HepG2 (cell line): ENCODE measurements at regions not wholly inside any gene's neighbourhood (a gene's known extent, or its start where the extent isn't known, plus 50 kb on each side); places are given as distances from the start of the nearest gene placed in this dataset.

ENCODE experiments used
- ATAC-seq: fragments of 200-7000 bp; cut with Tn5 transposase; 3 replicates; pipeline ENCODE4 v1.9.1; 2020; ENCODE audit warnings: mild to moderate bottlenecking, moderate library complexity
- BruUV-seq: library from RNA; stranded (reverse); fragments of 400-500 nt; replicated peaks from 2 replicates; lab custom pipeline; 2021; lab: Mats Ljungman, UMichigan
- CTCF ChIA-PET: fragments of 300-600 bp; formaldehyde crosslinking; extraction: SDS; loops from one replicate; lab custom pipeline; 2021; ENCODE audit warnings: low total read pairs, inconsistent platforms, low intra/inter-chr PET ratio; lab: Yijun Ruan, JAX
- POLR2A ChIA-PET: fragments of 350-600 bp; sonication (Branson Sonifier 250); formaldehyde crosslinking; loops from one replicate; lab custom pipeline; 2020; ENCODE audit warnings: antibody characterized with exemption, inconsistent platforms; lab: Yijun Ruan, JAX
- DNase-seq: peaks from one replicate; pipeline ENCODE4 v3.0.0-alpha.2; 2015; ENCODE audit warnings: low spot score
- FAIRE-seq: peaks from 3 replicates; lab custom pipeline; 2011; peaks lifted over from hg19 to GRCh38; lab: Jason Lieb, UNC
- H2AFZ ChIP-seq: one replicate; pipeline ENCODE4 v1.6.1; 2011; ENCODE audit warnings: low read length, inconsistent platforms
- H3K27ac ChIP-seq: fragments of 300-600 bp; 3 replicates; pipeline ENCODE4 v1.8.0; 2011; ENCODE audit warnings: mixed run types, mild to moderate bottlenecking, mixed read lengths, low read length, inconsistent platforms; ENCODE audit not compliant: insufficient read depth; ENCODE audit errors: extremely low read length
- H3K27me3 ChIP-seq, 2 experiments: fragments of 200-600 bp in 1 of 2; 2 replicates in 1 of 2; 3 replicates in 1 of 2; pipeline versions ENCODE4 v1.6.0 to v1.8.0; 2011; ENCODE audit warnings: low read length in 2 of 2, mild to moderate bottlenecking in 2 of 2, moderate library complexity in 2 of 2, inconsistent platforms in 1 of 2; ENCODE audit not compliant: insufficient read depth in 2 of 2, control insufficient read depth in 1 of 2
- H3K36me3 ChIP-seq, 2 experiments: fragments of 200-600 bp in 1 of 2; replicated peaks in 1 of 2; 2 replicates in 1 of 2; 3 replicates in 1 of 2; pipeline versions ENCODE4 v1.5.1 to v1.8.0; 2011; ENCODE audit warnings: low read length in 2 of 2, inconsistent platforms in 1 of 2; ENCODE audit not compliant: insufficient read depth in 2 of 2, control insufficient read depth in 1 of 2
- H3K4me1 ChIP-seq: 2 replicates; pipeline ENCODE4 v1.5.1; 2012; ENCODE audit warnings: low read length, inconsistent platforms; ENCODE audit not compliant: insufficient read depth
- H3K4me2 ChIP-seq: 2 replicates; pipeline ENCODE4 v1.6.0; 2011; ENCODE audit warnings: low read depth, low read length, inconsistent platforms
- H3K4me3 ChIP-seq, 3 experiments: fragments of 200-600 bp in 1 of 3; sonication (generic), shearing (Covaris generic) in 1 of 3; replicated peaks in 1 of 3; 2 replicates each; pipeline ENCODE4 v1.5.1; 2011 to 2016; ENCODE audit warnings: low read length in 3 of 3, inconsistent platforms in 2 of 3, low read depth in 2 of 3, mild to moderate bottlenecking in 2 of 3, control low read depth in 1 of 3, mixed read lengths in 1 of 3; ENCODE audit not compliant: insufficient read depth in 1 of 3
- H3K79me2 ChIP-seq: one replicate; pipeline ENCODE4 v1.6.1; 2011; ENCODE audit warnings: low read length, inconsistent platforms; ENCODE audit not compliant: insufficient read depth
- H3K9ac ChIP-seq: 2 replicates; pipeline ENCODE4 v1.6.0; 2011; ENCODE audit warnings: mild to moderate bottlenecking, low read depth, low read length, inconsistent platforms; ENCODE audit not compliant: insufficient read depth
- H3K9me3 ChIP-seq: 2 replicates; pipeline ENCODE4 v1.5.1; 2012; ENCODE audit warnings: mild to moderate bottlenecking, low read length
- H4K20me1 ChIP-seq: 2 replicates; pipeline ENCODE4 v1.6.0; 2011; ENCODE audit warnings: inconsistent platforms, mild to moderate bottlenecking, low read length, moderate library complexity; ENCODE audit not compliant: insufficient read depth
- DNMT3B ChIP-seq: conservative IDR thresholded peaks from 2 replicates; pipeline ENCODE4 v1.6.1; 2016; ENCODE audit warnings: missing biosample characterization, control low read depth
- GZF1 ChIP-seq: sonication (generic); formaldehyde crosslinking; IDR thresholded peaks from 2 replicates; pipeline ENCODE4 v1.5.1; 2020; ENCODE audit warnings: mild to moderate bottlenecking, missing genetic modification reagents
- MAFF ChIP-seq: IDR thresholded peaks from 2 replicates; pipeline ENCODE4 v1.6.1; 2011; ENCODE audit warnings: low read depth, low read length, improper control_type of control experiment
- MAFK ChIP-seq, 2 experiments: IDR thresholded peaks in 1 of 2; conservative IDR thresholded peaks in 1 of 2; 2 replicates each; pipeline ENCODE4 v1.6.1; 2011; ENCODE audit warnings: improper control_type of control experiment in 2 of 2, low read length in 2 of 2
- RARA ChIP-seq: IDR thresholded peaks from 2 replicates; pipeline ENCODE4 v1.6.1; 2016; ENCODE audit warnings: missing genetic modification reagents, missing compliant biosample characterization
- TCF12 ChIP-seq, 2 experiments: fragments of 450-650 bp in 1 of 2; sonication (generic) in 1 of 2; formaldehyde crosslinking in 1 of 2; IDR thresholded peaks; 2 replicates each; pipeline versions ENCODE4 v1.6.1 to v1.8.0; 2017 to 2022; ENCODE audit warnings: antibody characterized with exemption in 1 of 2, mild to moderate bottlenecking in 1 of 2, missing genetic modification reagents in 1 of 2, moderate library complexity in 1 of 2
- ZNF251 ChIP-seq: sonication (generic); formaldehyde crosslinking; IDR thresholded peaks from 2 replicates; pipeline ENCODE4 v1.9.0; 2021; ENCODE audit warnings: mild to moderate bottlenecking, missing genetic modification reagents
- ZNF432 ChIP-seq: sonication (generic); formaldehyde crosslinking; IDR thresholded peaks from 2 replicates; pipeline ENCODE4 v1.5.0; 2020; ENCODE audit warnings: missing genetic modification reagents, mild to moderate bottlenecking, borderline replicate concordance
- ZNF674 ChIP-seq: sonication (generic); formaldehyde crosslinking; IDR thresholded peaks from 2 replicates; pipeline ENCODE4 v1.5.0; 2020; ENCODE audit warnings: low read depth, mild to moderate bottlenecking, missing genetic modification reagents
- WGBS: methylation state at CpG from one replicate; pipeline ENCODE4 v1.1.6; 2017; ENCODE audit warnings: low lambda C conversion rate; 5-methylcytosine and 5-hydroxymethylcytosine counted together
- in situ Hi-C: cut with HindIII; loops from 2 replicates; pipeline ENCODE4 v1.10.0; 2017; ENCODE audit warnings: low pct_unique_long_range_greater_than_20kb; ENCODE audit not compliant: extremely low pct_ligation_motif_present
- intact Hi-C: fragments of 100-400 bp; cut with micrococcal nuclease; formaldehyde crosslinking; loops from one replicate; pipeline ENCODE4 v1.10.0; 2022; ENCODE audit not compliant: unreplicated experiment
- TF ChIP-seq, protein P1 (sequence below): IDR thresholded peaks from 2 replicates; pipeline ENCODE4 v1.6.1; 2016; ENCODE audit warnings: low read depth
- TF ChIP-seq, protein P2 (sequence below): sonication (generic); formaldehyde crosslinking; IDR thresholded peaks from 2 replicates; pipeline ENCODE4 v1.4.0; 2020; ENCODE audit warnings: missing genetic modification reagents
- TF ChIP-seq, protein P3 (sequence below): sonication (generic); formaldehyde crosslinking; IDR thresholded peaks from 2 replicates; pipeline ENCODE4 v1.5.0; 2020; ENCODE audit warnings: missing genetic modification reagents, mild to moderate bottlenecking, borderline replicate concordance

DNA sequence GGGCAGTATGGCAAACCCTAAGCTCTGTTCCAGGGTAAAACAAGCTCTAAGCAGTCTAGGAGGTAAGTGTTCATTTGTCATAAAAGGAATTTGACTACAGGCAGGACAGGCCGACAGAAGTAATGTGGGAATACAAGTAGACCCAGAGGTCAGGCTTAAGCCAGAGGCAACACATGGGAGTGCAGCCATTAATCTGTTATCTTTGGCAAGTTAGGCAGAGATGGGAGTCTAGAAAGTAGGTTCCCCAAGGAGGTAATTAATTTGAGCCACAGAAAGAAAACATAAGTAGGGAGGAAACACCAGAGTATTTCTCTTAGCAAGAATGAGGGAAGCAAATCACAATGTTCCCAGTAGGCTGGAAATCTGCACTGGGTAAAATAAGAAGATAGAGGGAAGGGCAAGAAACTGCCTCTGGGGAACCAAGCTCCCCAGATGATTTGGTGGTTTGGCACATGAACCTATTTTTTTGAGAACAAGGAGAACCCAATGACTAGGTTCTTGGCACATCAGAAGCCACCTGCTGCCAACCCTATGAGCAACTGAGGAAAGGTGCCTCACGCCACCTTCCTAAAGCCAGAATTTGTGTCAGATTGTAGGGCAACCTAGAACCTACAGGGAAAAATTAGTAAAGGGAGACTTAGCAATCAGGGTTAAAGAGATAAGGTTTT is 636.4 kb upstream of the PLXNA2 start:
- WGBS: 10% methylated on average over 2 of the region's 2 CpGs
- no peak for FAIRE-seq

DNA sequence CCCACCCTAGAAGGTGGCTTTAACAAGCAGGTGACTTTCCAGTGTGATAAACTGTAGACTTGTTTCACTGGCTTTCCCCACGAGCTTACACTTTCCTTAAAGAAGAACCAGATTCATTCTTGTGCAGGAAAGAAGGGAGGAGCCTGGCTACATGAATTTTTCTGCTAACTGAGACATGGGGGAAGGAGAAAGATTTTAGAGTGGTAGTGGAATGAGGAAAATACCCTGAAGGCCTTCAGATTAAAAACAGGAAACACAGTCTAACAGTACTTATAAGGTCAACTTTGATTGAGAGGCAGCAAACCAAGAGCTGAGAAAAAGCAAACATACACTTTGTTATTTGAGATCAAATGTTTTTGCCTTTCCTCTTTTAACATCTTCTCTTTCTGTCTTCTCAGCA is 640.9 kb upstream of the PLXNA2 start:
- no peaks in the 10 kb centered on the region for H3K4me1 ChIP-seq
- TF ChIP-seq DNMT3B (CRISPR knock-in tag) (no peak), MAFK (conservative IDR thresholded peaks at IDR 0.05 in 1 of 2, IDR thresholded peaks at IDR 0.05 in 1 of 2; ENCODE audit: low read length in 2 of 2) (peak; percentile 9 to 22; a peak in 1 of 4 replicates), ZNF432 (no peak), GZF1 (no peak), MAFF (0 out of 2 replicates have a peak, but pooled peaks have one; percentile 8), TCF12 (IDR thresholded peaks at IDR 0.05) (no peak), TCF12 (CRISPR knock-in tag; IDR thresholded peaks at IDR 0.05) (no peak)
- TF ChIP-seq, protein P1, sequence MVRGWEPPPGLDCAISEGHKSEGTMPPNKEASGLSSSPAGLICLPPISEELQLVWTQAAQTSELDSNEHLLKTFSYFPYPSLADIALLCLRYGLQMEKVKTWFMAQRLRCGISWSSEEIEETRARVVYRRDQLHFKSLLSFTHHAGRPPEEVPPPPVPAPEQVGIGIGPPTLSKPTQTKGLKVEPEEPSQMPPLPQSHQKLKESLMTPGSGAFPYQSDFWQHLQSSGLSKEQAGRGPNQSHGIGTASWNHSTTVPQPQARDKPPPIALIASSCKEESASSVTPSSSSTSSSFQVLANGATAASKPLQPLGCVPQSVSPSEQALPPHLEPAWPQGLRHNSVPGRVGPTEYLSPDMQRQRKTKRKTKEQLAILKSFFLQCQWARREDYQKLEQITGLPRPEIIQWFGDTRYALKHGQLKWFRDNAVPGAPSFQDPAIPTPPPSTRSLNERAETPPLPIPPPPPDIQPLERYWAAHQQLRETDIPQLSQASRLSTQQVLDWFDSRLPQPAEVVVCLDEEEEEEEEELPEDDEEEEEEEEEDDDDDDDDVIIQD (CRISPR knock-in tag): no peak
- TF ChIP-seq, protein P2, sequence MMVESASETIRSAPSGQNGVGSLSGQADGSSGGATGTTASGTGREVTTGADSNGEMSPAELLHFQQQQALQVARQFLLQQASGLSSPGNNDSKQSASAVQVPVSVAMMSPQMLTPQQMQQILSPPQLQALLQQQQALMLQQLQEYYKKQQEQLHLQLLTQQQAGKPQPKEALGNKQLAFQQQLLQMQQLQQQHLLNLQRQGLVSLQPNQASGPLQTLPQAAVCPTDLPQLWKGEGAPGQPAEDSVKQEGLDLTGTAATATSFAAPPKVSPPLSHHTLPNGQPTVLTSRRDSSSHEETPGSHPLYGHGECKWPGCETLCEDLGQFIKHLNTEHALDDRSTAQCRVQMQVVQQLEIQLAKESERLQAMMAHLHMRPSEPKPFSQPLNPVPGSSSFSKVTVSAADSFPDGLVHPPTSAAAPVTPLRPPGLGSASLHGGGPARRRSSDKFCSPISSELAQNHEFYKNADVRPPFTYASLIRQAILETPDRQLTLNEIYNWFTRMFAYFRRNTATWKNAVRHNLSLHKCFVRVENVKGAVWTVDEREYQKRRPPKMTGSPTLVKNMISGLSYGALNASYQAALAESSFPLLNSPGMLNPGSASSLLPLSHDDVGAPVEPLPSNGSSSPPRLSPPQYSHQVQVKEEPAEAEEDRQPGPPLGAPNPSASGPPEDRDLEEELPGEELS: no peak
- TF ChIP-seq, protein P3, sequence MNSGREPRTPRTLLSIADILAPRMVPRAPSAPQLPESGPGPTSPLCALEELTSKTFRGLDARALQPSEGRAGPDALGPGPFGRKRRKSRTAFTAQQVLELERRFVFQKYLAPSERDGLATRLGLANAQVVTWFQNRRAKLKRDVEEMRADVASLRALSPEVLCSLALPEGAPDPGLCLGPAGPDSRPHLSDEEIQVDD (CRISPR knock-in tag): no peak
- no peak for DNase-seq
- ChIA-PET POLR2A (no interaction called here), CTCF (no interaction called here)
- WGBS: 0% methylated on average over 1 of the region's 1 CpG
- H4K20me1 ChIP-seq: no peaks in the 10 kb centered on the region
- no peak overlapping the region for H3K9ac ChIP-seq
- no peak overlapping the region for H2AFZ ChIP-seq
- no peak overlapping the region for H3K4me3 ChIP-seq
- no peaks in the 10 kb centered on the region; a peak in 1 of 5 replicates for H3K27me3 ChIP-seq
- H3K79me2 ChIP-seq: no peaks in the 10 kb centered on the region
- no peak for ATAC-seq
- no peak for FAIRE-seq
- no TSS peak for BruUV-seq
- intact Hi-C loops (no loop called here), in situ Hi-C loops (no loop called here)
- no peak overlapping the region for H3K27ac ChIP-seq
- no peaks in the 10 kb centered on the region; the same call in 1 of the 2 replicates for H3K9me3 ChIP-seq
- no peak overlapping the region for H3K4me2 ChIP-seq
- H3K36me3 ChIP-seq: no peaks in the 10 kb centered on the region

More for the DNA sequence above, 636.4 kb upstream of the PLXNA2 start:
- Histone ChIP-seq H2AFZ (no peak overlapping the region), H3K9me3 (no peaks in the 10 kb centered on the region), H4K20me1 (no peaks in the 10 kb centered on the region), H3K27ac (no peak overlapping the region), H3K4me1 (no peaks in the 10 kb centered on the region), H3K36me3 (no peaks in the 10 kb centered on the region), H3K79me2 (no peaks in the 10 kb centered on the region), H3K4me3 (no peak overlapping the region), H3K4me2 (no peak overlapping the region), H3K9ac (no peak overlapping the region)
- ATAC-seq: no peak
- in situ Hi-C loops (no loop called here), intact Hi-C loops (loop anchor here (1.0 kb wide), 1 partner anchor 31 kb away; no protein-coding TSS in a partner anchor)
- POLR2A ChIA-PET: no interaction called here
- BruUV-seq: no TSS peak
- TF ChIP-seq ZNF251 (no peak), RARA (CRISPR knock-in tag) (no peak), ZNF674 (no peak)
- TF ChIP-seq, all 625 proteins: peak for 0
- no peak for DNase-seq
- no peaks in the 10 kb centered on the region; a peak in 1 of 5 replicates for H3K27me3 ChIP-seq
- CTCF ChIA-PET: no interaction called here
